H1 (cell line): ENCODE measurements at regions not wholly inside any gene's neighbourhood (a gene's known extent, or its start where the extent isn't known, plus 50 kb on each side); places are given as distances from the start of the nearest gene placed in this dataset.
A peak's percentile ranks its signal among the peaks of the same experiment; 100 is the strongest.

ENCODE experiments used
- CTCF ChIA-PET: fragments of 300-600 bp; sonication (Branson Sonifier 250); formaldehyde crosslinking; loops from one replicate; lab custom pipeline; 2021; ENCODE audit not compliant: partially characterized antibody; lab: Charles Lee
- POLR2A ChIA-PET: fragments of 300-600 bp; sonication (Branson Sonifier 250); formaldehyde crosslinking; loops from one replicate; lab custom pipeline; 2021; ENCODE audit warnings: inconsistent platforms; ENCODE audit not compliant: partially characterized antibody; lab: Charles Lee
- DNase-seq, 2 experiments: peaks; one replicate each; pipeline versions ENCODE4 v3.0.0 to v3.0.0-alpha.2; 2010 to 2022; ENCODE audit warnings: low spot score in 2 of 2, low read depth in 1 of 2, mixed read lengths in 1 of 2
- FAIRE-seq: peaks from 2 replicates; lab custom pipeline; 2011; peaks lifted over from hg19 to GRCh38; lab: Jason Lieb, UNC
- H2AFZ ChIP-seq: 2 replicates; pipeline ENCODE4 v1.8.1; 2012; ENCODE audit warnings: low read length, inconsistent platforms
- H2AK5ac ChIP-seq: 2 replicates; pipeline ENCODE4 v1.6.1; 2013; ENCODE audit warnings: low read depth, low read length
- H2BK120ac ChIP-seq: replicated peaks from 2 replicates; pipeline ENCODE3; 2013; ENCODE audit warnings: low read depth, low read length, inconsistent platforms
- H2BK12ac ChIP-seq: 2 replicates; pipeline ENCODE4 v1.6.1; 2013; ENCODE audit warnings: low read depth, low read length
- H2BK15ac ChIP-seq: 2 replicates; pipeline ENCODE4 v1.6.1; 2013; ENCODE audit warnings: low read length
- H2BK20ac ChIP-seq: 2 replicates; pipeline ENCODE4 v1.6.1; 2013; ENCODE audit warnings: low read length
- H2BK5ac ChIP-seq: 2 replicates; pipeline ENCODE4 v1.6.1; 2013; ENCODE audit warnings: low read depth, low read length
- H3K14ac ChIP-seq: 2 replicates; pipeline ENCODE4 v1.6.1; 2013; ENCODE audit warnings: inconsistent platforms; ENCODE audit not compliant: insufficient read length
- H3K18ac ChIP-seq: 2 replicates; pipeline ENCODE4 v1.6.1; 2013; ENCODE audit warnings: low read length; ENCODE audit errors: extremely low read depth
- H3K23ac ChIP-seq: 2 replicates; pipeline ENCODE4 v1.6.1; 2013; ENCODE audit warnings: inconsistent platforms; ENCODE audit not compliant: insufficient read length
- H3K23me2 ChIP-seq: 2 replicates; pipeline ENCODE4 v1.6.1; 2013; ENCODE audit warnings: low read depth, low read length
- H3K27ac ChIP-seq: 2 replicates; pipeline ENCODE4 v1.6.1; 2011; ENCODE audit warnings: low read depth, low read length, inconsistent platforms
- H3K27me3 ChIP-seq, 4 experiments: replicated peaks in 1 of 4; 1 replicate in 1 of 4; 2 replicates in 3 of 4; pipeline versions ENCODE4 v1.6.1 to v1.8.1; 2011 to 2013; ENCODE audit warnings: low read length in 3 of 4, mild to moderate bottlenecking in 3 of 4, inconsistent platforms in 2 of 4, mixed read lengths in 2 of 4, moderate library complexity in 1 of 4; ENCODE audit not compliant: control insufficient read depth in 3 of 4, insufficient read depth in 3 of 4; ENCODE audit errors: extremely low read depth in 1 of 4
- H3K36me3 ChIP-seq, 4 experiments: 2 replicates each; pipeline versions ENCODE4 v1.6.1 to v1.8.1; 2011 to 2013; ENCODE audit warnings: mild to moderate bottlenecking in 4 of 4, low read length in 3 of 4, moderate library complexity in 2 of 4, control low read depth in 1 of 4, inconsistent platforms in 1 of 4; ENCODE audit not compliant: insufficient read depth in 4 of 4, control insufficient read depth in 2 of 4
- H3K4ac ChIP-seq: replicated peaks from 2 replicates; pipeline ENCODE3; 2013; ENCODE audit warnings: low read length, low read depth, mixed read lengths, inconsistent platforms; ENCODE audit not compliant: insufficient read length
- H3K4me1 ChIP-seq, 4 experiments: replicated peaks in 1 of 4; 1 replicate in 1 of 4; 2 replicates in 3 of 4; pipeline versions ENCODE4 v1.6.1 to v1.8.1; 2011 to 2013; ENCODE audit warnings: low read length in 3 of 4, inconsistent platforms in 2 of 4, mixed read lengths in 1 of 4; ENCODE audit not compliant: insufficient read depth in 4 of 4, control insufficient read depth in 3 of 4
- H3K4me2 ChIP-seq, 2 experiments: 2 replicates each; pipeline versions ENCODE4 v1.6.1 to v1.8.1; 2011 to 2013; ENCODE audit warnings: low read depth in 2 of 2, low read length in 2 of 2, control low read depth in 1 of 2, inconsistent platforms in 1 of 2, mild to moderate bottlenecking in 1 of 2; ENCODE audit not compliant: insufficient read depth in 1 of 2
- H3K4me3 ChIP-seq, 4 experiments: fragments of 200-600, 300-600 bp in 1 of 4; sonication (generic), shearing (Covaris generic), sonication (Bioruptor Twin) in 1 of 4; 2 replicates each; pipeline versions ENCODE4 v1.5.1 to v1.8.1; 2011 to 2016; ENCODE audit warnings: low read length in 4 of 4, low read depth in 3 of 4, control low read depth in 2 of 4, inconsistent platforms in 2 of 4, mild to moderate bottlenecking in 2 of 4, mixed read lengths in 1 of 4, moderate library complexity in 1 of 4; ENCODE audit not compliant: insufficient read depth in 2 of 4; ENCODE audit errors: extremely low read depth in 1 of 4
- H3K56ac ChIP-seq: replicated peaks from 2 replicates; pipeline ENCODE3; 2013; ENCODE audit warnings: low read depth, mild to moderate bottlenecking, mixed read lengths, low read length, inconsistent platforms; ENCODE audit not compliant: insufficient read length
- H3K79me1 ChIP-seq: 2 replicates; pipeline ENCODE4 v1.6.1; 2013; ENCODE audit warnings: low read depth, low read length, control low read depth
- H3K79me2 ChIP-seq, 2 experiments: 2 replicates each; pipeline versions ENCODE4 v1.6.1 to v1.8.1; 2012 to 2013; ENCODE audit warnings: low read length in 2 of 2, mild to moderate bottlenecking in 2 of 2, inconsistent platforms in 1 of 2; ENCODE audit not compliant: insufficient read depth in 2 of 2, control insufficient read depth in 1 of 2
- H3K9ac ChIP-seq, 4 experiments: replicated peaks in 1 of 4; 1 replicate in 1 of 4; 2 replicates in 3 of 4; pipeline versions ENCODE4 v1.6.1 to v1.8.1; 2011 to 2013; ENCODE audit warnings: low read depth in 3 of 4, low read length in 3 of 4, control low read depth in 2 of 4, mild to moderate bottlenecking in 2 of 4, moderate library complexity in 2 of 4, inconsistent platforms in 1 of 4; ENCODE audit errors: extremely low read depth in 1 of 4
- H3K9me3 ChIP-seq, 2 experiments: 2 replicates each; pipeline versions ENCODE4 v1.6.1 to v1.8.1; 2012 to 2013; ENCODE audit warnings: mild to moderate bottlenecking in 2 of 2, moderate library complexity in 2 of 2, control low read depth in 1 of 2, inconsistent platforms in 1 of 2, low read depth in 1 of 2, low read length in 1 of 2, mixed read lengths in 1 of 2; ENCODE audit not compliant: insufficient read depth in 2 of 2
- H4K20me1 ChIP-seq, 2 experiments: replicated peaks in 1 of 2; 2 replicates each; pipeline versions ENCODE3 to v1.8.1; 2011 to 2013; ENCODE audit warnings: inconsistent platforms in 2 of 2, low read length in 2 of 2, mild to moderate bottlenecking in 1 of 2; ENCODE audit not compliant: insufficient read depth in 2 of 2, control insufficient read depth in 1 of 2
- H4K5ac ChIP-seq: 2 replicates; pipeline ENCODE4 v1.6.1; 2013; ENCODE audit warnings: low read length, low read depth, mixed read lengths, inconsistent platforms; ENCODE audit not compliant: insufficient read length
- H4K8ac ChIP-seq: 2 replicates; pipeline ENCODE4 v1.8.0; 2013; ENCODE audit warnings: mild to moderate bottlenecking, moderate library complexity, low read length, inconsistent platforms; ENCODE audit not compliant: insufficient read depth; ENCODE audit errors: extremely low read depth
- H4K91ac ChIP-seq: replicated peaks from 2 replicates; pipeline ENCODE3; 2013; ENCODE audit warnings: low read length, mixed read lengths, inconsistent platforms; ENCODE audit not compliant: insufficient read length
- BCL11A ChIP-seq, 2 experiments: IDR thresholded peaks; one replicate each; pipeline ENCODE4 v1.6.1; 2011; ENCODE audit warnings: low read depth in 2 of 2, low read length in 2 of 2, mild to moderate bottlenecking in 2 of 2
- CBX8 ChIP-seq: fragments of 300-800, 300-1000 bp; sonication (generic); IDR thresholded peaks from 2 replicates; pipeline ENCODE4 v1.7.1; 2016; ENCODE audit warnings: low read depth, low read length, borderline replicate concordance
- CHD1 ChIP-seq: IDR thresholded peaks from 2 replicates; pipeline ENCODE4 v1.6.1; 2012; ENCODE audit warnings: low read depth, low read length, improper control_type of control experiment
- CREB1 ChIP-seq: IDR thresholded peaks from 2 replicates; pipeline ENCODE4 v1.6.1; 2012; ENCODE audit warnings: inconsistent platforms
- KDM1A ChIP-seq: fragments of 200-600, 300-600 bp; sonication (generic); IDR thresholded peaks from 2 replicates; pipeline ENCODE4 v1.7.1; 2016; ENCODE audit warnings: mild to moderate bottlenecking, low read length, borderline replicate concordance
- POLR2A ChIP-seq, 2 experiments: IDR thresholded peaks; 1 replicate in 1 of 2; 2 replicates in 1 of 2; pipeline ENCODE4 v1.6.1; 2011; ENCODE audit warnings: low read depth in 2 of 2, low read length in 2 of 2, mild to moderate bottlenecking in 2 of 2; ENCODE audit errors: control extremely low read depth in 1 of 2
- RNF2 ChIP-seq: fragments of 200-900, 300-1000 bp; sonication (generic); IDR thresholded peaks from 2 replicates; pipeline ENCODE4 v1.7.1; 2016; ENCODE audit warnings: borderline replicate concordance, low read depth, mild to moderate bottlenecking, antibody characterized with exemption, low read length; ENCODE audit not compliant: poor library complexity, severe bottlenecking; ENCODE audit errors: missing control alignments
- TAF1 ChIP-seq: IDR thresholded peaks from 2 replicates; pipeline ENCODE4 v1.6.1; 2011; ENCODE audit warnings: mild to moderate bottlenecking, low read depth, low read length
- WGBS, 2 experiments: shearing (Covaris generic) in 1 of 2; methylation state at CpG; one replicate each; pipeline versions ENCODE4 v1.1.6 to v1.1.7; 2013 to 2015; ENCODE audit warnings: low lambda C conversion rate in 2 of 2, mixed read lengths in 2 of 2, inconsistent platforms in 1 of 2, low coverage in 1 of 2, missing lambda C conversion rate in 1 of 2; ENCODE audit not compliant: insufficient replicate concordance in 2 of 2, insufficient coverage in 1 of 2, insufficient read length in 1 of 2; ENCODE audit errors: extremely low coverage in 1 of 2, missing lambda C conversion rate in 1 of 2; 5-methylcytosine and 5-hydroxymethylcytosine counted together
- TF ChIP-seq, protein P1 (sequence below): IDR thresholded peaks from 2 replicates; pipeline ENCODE4 v1.6.1; 2012; ENCODE audit warnings: inconsistent platforms

GRCh38 chr10:9895453-9895852, 1122.2 kb upstream of the CELF2 start:
- TF ChIP-seq BCL11A (IDR thresholded peaks at IDR 0.05; ENCODE audit: low read depth in 2 of 2, low read length in 2 of 2), result no peak
- no peak for TF ChIP-seq KDM1A
- TF ChIP-seq, protein P1, sequence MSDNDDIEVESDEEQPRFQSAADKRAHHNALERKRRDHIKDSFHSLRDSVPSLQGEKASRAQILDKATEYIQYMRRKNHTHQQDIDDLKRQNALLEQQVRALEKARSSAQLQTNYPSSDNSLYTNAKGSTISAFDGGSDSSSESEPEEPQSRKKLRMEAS, result no peak
- no peak for TF ChIP-seq POLR2A (IDR thresholded peaks at IDR 0.05; ENCODE audit: control extremely low read depth in 1 of 2, low read depth in 2 of 2, low read length in 2 of 2)
- TF ChIP-seq RNF2, result no peak
- no peak for TF ChIP-seq CHD1
- no peak for TF ChIP-seq CREB1
- no peak for TF ChIP-seq TAF1
- no peak for TF ChIP-seq CBX8
- Histone ChIP-seq H3K79me2 (no peaks in the 10 kb centered on the region), H3K4me3 (no peak overlapping the region), H3K23ac (no peak overlapping the region), H3K4me2 (no peak overlapping the region), H2AK5ac (no peak overlapping the region), H2BK120ac (no peak overlapping the region), H4K20me1 (no peaks in the 10 kb centered on the region), H3K23me2 (no peaks in the 10 kb centered on the region), H4K91ac (no peak overlapping the region), H3K9me3 (no peaks in the 10 kb centered on the region), H2BK20ac (no peak overlapping the region), H3K27me3 (no peaks in the 10 kb centered on the region), H3K9ac (no peak overlapping the region), H2AFZ (no peak overlapping the region), H4K8ac (no peak overlapping the region), H4K5ac (no peak overlapping the region), H3K4ac (no peak overlapping the region), H2BK5ac (no peak overlapping the region), H3K36me3 (no peaks in the 10 kb centered on the region), H2BK15ac (no peak overlapping the region), H3K79me1 (no peaks in the 10 kb centered on the region), H3K56ac (peak overlapping the region; percentile 25), H3K4me1 (no peaks in the 10 kb centered on the region), H3K27ac (no peak overlapping the region), H3K18ac (no peak overlapping the region), H2BK12ac (no peak overlapping the region), H3K14ac (no peak overlapping the region)
- ChIA-PET POLR2A (no interaction called here), CTCF (no interaction called here)
- WGBS, 2 experiments, result 95% methylated on average over 2 of the region's 2 CpGs; no CpG with 5 or more reads in 1 of the 2 experiments
- DNase-seq (no peak), FAIRE-seq (no peak)
